K562 (cell line): ENCODE measurements at regions not wholly inside any gene's neighbourhood (a gene's known extent, or its start where the extent isn't known, plus 50 kb on each side); places are given as distances from the start of the nearest gene placed in this dataset.

Experiments used
- ATAC-seq: fragments of 200-7000 bp; cut with Tn5 transposase; 3 replicates; pipeline ENCODE4 v1.9.1; 2020; ENCODE audit warnings: moderate library complexity
- BruUV-seq: library from RNA; stranded (reverse); fragments of 400-500 nt; replicated peaks from 2 replicates; lab custom pipeline; 2021; lab: Mats Ljungman, UMichigan
- CTCF ChIA-PET: fragments of 300-600 bp; formaldehyde crosslinking; extraction: SDS; loops from one replicate; lab custom pipeline; 2021; ENCODE audit warnings: low intra/inter-chr PET ratio; lab: Yijun Ruan, JAX
- POLR2A ChIA-PET: fragments of 300-600, 350-650 bp; sonication (Branson Sonifier 250); formaldehyde crosslinking; extraction: SDS; loops from one replicate; lab custom pipeline; 2021; ENCODE audit warnings: antibody characterized with exemption, inconsistent platforms; lab: Yijun Ruan, JAX
- DNase-seq, 4 experiments: peaks; one replicate each; pipeline versions ENCODE4 v3.0.0 to v3.0.0-alpha.2; 2011 to 2018; ENCODE audit warnings: low spot score in 3 of 4, mixed read lengths in 3 of 4; ENCODE audit errors: extremely low read depth in 1 of 4
- FAIRE-seq: peaks from 2 replicates; lab custom pipeline; 2011; peaks lifted over from hg19 to GRCh38; lab: Jason Lieb, UNC
- H2AFZ ChIP-seq: 2 replicates; pipeline ENCODE4 v1.6.0; 2011; ENCODE audit warnings: low read depth, low read length, control low read depth, inconsistent platforms
- H3K27ac ChIP-seq: fragments of 200-600 bp; 3 replicates; pipeline ENCODE4 v1.8.0; 2011; ENCODE audit warnings: low read depth, mild to moderate bottlenecking, control low read depth, inconsistent platforms, low read length, moderate library complexity, mixed read lengths; ENCODE audit errors: extremely low read depth
- H3K27me3 ChIP-seq, 2 experiments: fragments of 300-600 bp in 1 of 2; 2 replicates in 1 of 2; 3 replicates in 1 of 2; pipeline versions ENCODE4 v1.6.0 to v1.8.0; 2011; ENCODE audit warnings: inconsistent platforms in 2 of 2, low read length in 2 of 2, mild to moderate bottlenecking in 1 of 2, mixed read lengths in 1 of 2, moderate library complexity in 1 of 2; ENCODE audit not compliant: control insufficient read depth in 2 of 2, insufficient read depth in 2 of 2
- H3K36me3 ChIP-seq: fragments of 300-600 bp; 3 replicates; pipeline ENCODE4 v1.8.0; 2011; ENCODE audit warnings: mild to moderate bottlenecking, low read length, inconsistent platforms; ENCODE audit not compliant: control insufficient read depth, insufficient read depth
- H3K4me1 ChIP-seq, 2 experiments: fragments of 200-600 bp in 1 of 2; replicated peaks in 1 of 2; 2 replicates in 1 of 2; 3 replicates in 1 of 2; pipeline versions ENCODE4 v1.5.1 to v1.8.0; 2011; ENCODE audit warnings: inconsistent platforms in 2 of 2, low read length in 2 of 2, mild to moderate bottlenecking in 1 of 2, mixed read lengths in 1 of 2, moderate library complexity in 1 of 2; ENCODE audit not compliant: control insufficient read depth in 2 of 2, insufficient read depth in 2 of 2
- H3K4me2 ChIP-seq: 2 replicates; pipeline ENCODE4 v1.6.1; 2011; ENCODE audit warnings: low read length, control low read depth, inconsistent platforms, mixed read lengths; ENCODE audit not compliant: insufficient read depth
- H3K4me3 ChIP-seq: fragments of 200-600 bp; sonication (generic), shearing (Covaris generic); 2 replicates; pipeline ENCODE4 v1.5.1; 2016; ENCODE audit warnings: control low read depth, inconsistent platforms
- H3K79me2 ChIP-seq: fragments of 200-600 bp; 3 replicates; pipeline ENCODE4 v1.8.0; 2011; ENCODE audit warnings: low read length, inconsistent platforms; ENCODE audit not compliant: control insufficient read depth, insufficient read depth
- H3K9ac ChIP-seq, 2 experiments: 2 replicates each; pipeline versions ENCODE4 v1.6.0 to v1.6.1; 2011; ENCODE audit warnings: low read depth in 2 of 2, low read length in 2 of 2, control low read depth in 1 of 2, inconsistent platforms in 1 of 2, mild to moderate bottlenecking in 1 of 2, mixed read lengths in 1 of 2; ENCODE audit not compliant: insufficient read depth in 1 of 2
- H3K9me1 ChIP-seq: one replicate; pipeline ENCODE4 v1.6.0; 2011; ENCODE audit warnings: inconsistent platforms, mild to moderate bottlenecking, low read length, moderate library complexity; ENCODE audit not compliant: control insufficient read depth, insufficient read depth
- H3K9me3 ChIP-seq: replicated peaks from 2 replicates; pipeline ENCODE4 v1.5.1; 2011; ENCODE audit warnings: low read depth, low read length, inconsistent platforms; ENCODE audit not compliant: control insufficient read depth, insufficient read depth
- H4K20me1 ChIP-seq: replicated peaks from 2 replicates; pipeline ENCODE4 v1.6.1; 2011; ENCODE audit warnings: low read length, inconsistent platforms, mixed read lengths; ENCODE audit not compliant: control insufficient read depth, insufficient read depth
- BRD9 ChIP-seq: fragments of 450-650 bp; IDR thresholded peaks from 2 replicates; pipeline ENCODE4 v1.6.1; 2018; ENCODE audit warnings: low read depth; ENCODE audit not compliant: partially characterized antibody
- E2F6 ChIP-seq, 2 experiments: IDR thresholded peaks; 2 replicates each; pipeline ENCODE4 v1.6.1; 2011; ENCODE audit warnings: borderline replicate concordance in 1 of 2, control low read depth in 1 of 2, low read depth in 1 of 2, low read length in 1 of 2, mild to moderate bottlenecking in 1 of 2, mixed read lengths in 1 of 2, moderate library complexity in 1 of 2; ENCODE audit not compliant: insufficient read depth in 1 of 2, insufficient read length in 1 of 2, poor library complexity in 1 of 2, severe bottlenecking in 1 of 2; ENCODE audit errors: extremely low read depth in 1 of 2
- E4F1 ChIP-seq: fragments of 250-450 bp; sonication (Bioruptor Pico); IDR thresholded peaks from 2 replicates; pipeline ENCODE4 v1.5.0; 2021; ENCODE audit warnings: mild to moderate bottlenecking, borderline replicate concordance
- HDAC1 ChIP-seq, 2 experiments: fragments of 450-650 bp; IDR thresholded peaks; 2 replicates each; pipeline ENCODE4 v1.6.1; 2016 to 2017; ENCODE audit warnings: inconsistent platforms in 1 of 2, mild to moderate bottlenecking in 1 of 2, moderate library complexity in 1 of 2
- KLF13 ChIP-seq: fragments of 450-650 bp; IDR thresholded peaks from 2 replicates; pipeline ENCODE4 v1.6.1; 2016; ENCODE audit warnings: missing genetic modification characterization, low read depth, mild to moderate bottlenecking, missing compliant biosample characterization, moderate library complexity, borderline replicate concordance
- MAFF ChIP-seq: IDR thresholded peaks from 2 replicates; pipeline ENCODE4 v1.6.1; 2012; ENCODE audit warnings: low read length, improper control_type of control experiment
- MAFG ChIP-seq: fragments of 450-650 bp; conservative IDR thresholded peaks from 2 replicates; pipeline ENCODE4 v1.6.1; 2016; ENCODE audit warnings: missing genetic modification characterization, missing compliant biosample characterization
- MAZ ChIP-seq, 2 experiments: fragments of 450-650 bp in 1 of 2; sonication (generic) in 1 of 2; formaldehyde crosslinking; IDR thresholded peaks in 1 of 2; conservative IDR thresholded peaks in 1 of 2; 2 replicates each; pipeline versions ENCODE4 v1.4.0 to v1.5.0; 2020; ENCODE audit warnings: mild to moderate bottlenecking in 1 of 2, missing genetic modification reagents in 1 of 2
- NCOA1 ChIP-seq: fragments of 450-650 bp; IDR thresholded peaks from 2 replicates; pipeline ENCODE4 v1.6.1; 2016; ENCODE audit warnings: low read depth
- THRAP3 ChIP-seq: fragments of 450-650 bp; IDR thresholded peaks from 2 replicates; pipeline ENCODE4 v1.6.1; 2016; ENCODE audit warnings: mild to moderate bottlenecking, inconsistent platforms, borderline replicate concordance
- ZFP1 ChIP-seq: fragments of 450-650 bp; formaldehyde crosslinking; IDR thresholded peaks from 2 replicates; pipeline ENCODE4 v1.4.0; 2020; ENCODE audit warnings: mild to moderate bottlenecking, mixed read lengths
- ZNF24 ChIP-seq: fragments of 450-650 bp; IDR thresholded peaks from 2 replicates; pipeline ENCODE4 v1.6.1; 2016
- ZNF347 ChIP-seq: fragments of 450-650 bp; formaldehyde crosslinking; IDR thresholded peaks from 2 replicates; pipeline ENCODE4 v1.4.0; 2020; ENCODE audit warnings: low read depth, mild to moderate bottlenecking, moderate library complexity
- ZNF740 ChIP-seq, 3 experiments: fragments of 200-800 bp in 1 of 3; sonication (Bioruptor generic) in 1 of 3; sonication (generic) in 1 of 3; formaldehyde crosslinking in 1 of 3; IDR thresholded peaks; 2 replicates each; pipeline versions ENCODE4 v1.6.1 to v1.8.0; 2016 to 2022; ENCODE audit warnings: mild to moderate bottlenecking in 2 of 3, missing compliant biosample characterization in 2 of 3, missing genetic modification characterization in 2 of 3, missing genetic modification reagents in 1 of 3
- ZNF75A ChIP-seq: fragments of 450-650 bp; formaldehyde crosslinking; IDR thresholded peaks from 2 replicates; pipeline ENCODE4 v1.4.0; 2020; ENCODE audit warnings: mild to moderate bottlenecking
- WGBS: fragments of 100-300 bp; shearing (Covaris generic); methylation state at CpG from one replicate; pipeline ENCODE4 v1.1.6; 2016; ENCODE audit warnings: low coverage, mixed read lengths; ENCODE audit not compliant: insufficient coverage; ENCODE audit errors: missing lambda C conversion rate; 5-methylcytosine and 5-hydroxymethylcytosine counted together
- in situ Hi-C: fragments of 300-500 bp; cut with MboI; formaldehyde crosslinking; loops from 4 replicates; pipeline ENCODE4 v1.15.0; 2018; ENCODE audit warnings: inconsistent platforms, mixed read lengths
- intact Hi-C: fragments of 100-400 bp; cut with micrococcal nuclease; formaldehyde crosslinking; loops from 2 replicates; pipeline ENCODE4 v1.14.2; 2022

GRCh38 chrX:28039258-28039657, 58.0 kb upstream of the DCAF8L1 start:
- Histone ChIP-seq H3K27me3 (no peaks in the 10 kb centered on the region), H3K36me3 (no peaks in the 10 kb centered on the region), H3K9me1 (no peaks in the 10 kb centered on the region), H2AFZ (no peak overlapping the region), H3K27ac (no peak overlapping the region), H4K20me1 (no peaks in the 10 kb centered on the region), H3K79me2 (no peaks in the 10 kb centered on the region), H3K9me3 (no peaks in the 10 kb centered on the region), H3K4me3 (no peak overlapping the region), H3K4me1 (no peaks in the 10 kb centered on the region), H3K9ac (no peak overlapping the region), H3K4me2 (no peak overlapping the region)
- FAIRE-seq = no peak
- in situ Hi-C loops (no loop called here), intact Hi-C loops (no loop called here)
- ChIA-PET CTCF (no interaction called here), POLR2A (no interaction called here)
- no TSS peak for BruUV-seq
- TF ChIP-seq ZNF740 (CRISPR knock-in tag; IDR thresholded peaks at IDR 0.05) (no peak), ZNF740 (tag; IDR thresholded peaks at IDR 0.05) (no peak), ZNF347 (CRISPR knock-in tag) (no peak), THRAP3 (no peak), ZNF75A (CRISPR knock-in tag) (no peak), KLF13 (no peak), BRD9 (no peak), ZFP1 (CRISPR knock-in tag) (no peak), E2F6 (IDR thresholded peaks at IDR 0.05; ENCODE audit: borderline replicate concordance in 1 of 2, extremely low read depth in 1 of 2, insufficient read depth in 1 of 2, insufficient read length in 1 of 2, low read depth in 1 of 2, low read length in 1 of 2, poor library complexity in 1 of 2, severe bottlenecking in 1 of 2) (no peak), MAZ (CRISPR knock-in tag; conservative IDR thresholded peaks at IDR 0.05 in 1 of 2, IDR thresholded peaks at IDR 0.05 in 1 of 2) (no peak), NCOA1 (no peak), MAFF (no peak), MAFG (tag) (no peak), E4F1 (no peak), HDAC1 (IDR thresholded peaks at IDR 0.05) (no peak), ZNF24 (no peak)
- no peak for ATAC-seq
- no peak for DNase-seq
- 0% methylated on average over 8 of the region's 8 CpGs for WGBS
